ENCODE measurements at regions not wholly inside any gene's neighbourhood (a gene's known extent, or its start where the extent isn't known, plus 50 kb on each side); places are given as distances from the start of the nearest gene placed in this dataset.
"Not testable (repeated sequence)": the region's sequence is repeated elsewhere in the genome, so short reads cannot be mapped to it uniquely, and the experiment has no call there.

- no peak for DNase-seq
Measured at GRCh38 chr2:144796164-144796563, 276.2 kb upstream of the ZEB2 start.

- no peak for DNase-seq
Measured at GRCh38 chr2:144785253-144785652, 265.3 kb upstream of the ZEB2 start.

GRCh38 chr2:144780983-144781382 is 261.1 kb upstream of the ZEB2 start:
- DNase-seq, result peak; percentile 13

DNA sequence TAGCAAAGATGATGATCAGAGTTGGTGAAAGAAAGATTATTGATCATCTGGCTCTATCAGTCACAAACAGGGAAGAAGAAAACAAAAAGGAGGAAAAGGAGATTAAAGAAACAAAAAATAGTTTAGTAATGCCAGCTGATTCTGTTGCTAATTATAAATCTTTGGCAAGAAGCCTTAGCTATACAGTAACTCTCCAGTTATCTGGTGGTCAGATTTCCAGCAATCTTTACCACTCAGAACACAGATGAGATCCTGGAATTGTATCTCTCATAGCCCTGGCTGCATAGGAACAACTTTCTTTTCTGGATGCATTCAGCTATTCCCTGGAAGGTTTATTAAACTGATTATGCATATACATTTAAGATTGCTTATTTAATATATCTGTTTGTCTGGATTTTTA is 256.8 kb upstream of the ZEB2 start:
- peak; percentile 49 for DNase-seq

GRCh38 chr2:144774809-144775208 is 254.9 kb upstream of the ZEB2 start:
- DNase-seq, result no peak

DNA sequence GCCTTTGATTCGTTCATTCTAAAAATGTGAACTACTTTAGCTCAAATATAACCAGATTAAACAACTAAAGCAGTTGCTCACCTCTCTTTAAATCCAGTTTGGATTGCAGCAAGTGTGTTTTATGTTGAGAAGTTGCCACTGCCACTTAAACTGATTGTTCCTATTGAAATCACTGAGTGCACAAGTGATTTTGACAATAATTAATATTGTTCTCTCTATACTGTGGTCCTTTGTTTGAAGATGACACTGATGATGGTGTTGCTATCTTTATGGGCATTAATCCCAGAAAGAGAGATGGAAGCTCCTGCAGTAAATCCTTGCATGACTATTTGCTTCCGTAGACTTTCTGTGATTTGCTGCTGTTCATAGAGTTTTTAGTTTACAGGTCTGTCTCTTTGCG is 251.4 kb upstream of the ZEB2 start:
- no peak for DNase-seq

- DNase-seq, result no peak
Measured at GRCh38 chr2:144770616-144771230, 250.8 kb upstream of the ZEB2 start.

GRCh38 chr2:144760939-144761338 is 241.0 kb upstream of the ZEB2 start:
- not testable (repeated sequence) for DNase-seq

DNA sequence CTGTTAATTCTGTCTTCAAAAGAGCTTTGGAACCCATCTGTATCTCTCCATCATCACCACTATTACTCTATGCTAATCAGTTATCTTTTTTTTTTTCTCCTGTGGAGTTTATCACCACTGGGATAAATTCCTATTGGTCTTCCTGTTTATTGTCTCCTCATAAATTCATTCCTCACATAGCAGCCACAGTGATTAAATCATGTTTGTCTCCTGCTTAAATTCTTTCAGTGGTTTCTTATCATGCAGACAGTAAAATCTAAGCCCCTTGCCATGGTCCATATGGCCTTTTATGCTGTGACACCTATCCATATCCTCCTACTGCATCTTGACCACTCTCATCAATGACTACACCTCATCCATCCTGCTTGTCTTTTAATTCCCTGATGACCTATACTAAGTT is 239.8 kb upstream of the ZEB2 start:
- peak; percentile 8 for DNase-seq

DNA sequence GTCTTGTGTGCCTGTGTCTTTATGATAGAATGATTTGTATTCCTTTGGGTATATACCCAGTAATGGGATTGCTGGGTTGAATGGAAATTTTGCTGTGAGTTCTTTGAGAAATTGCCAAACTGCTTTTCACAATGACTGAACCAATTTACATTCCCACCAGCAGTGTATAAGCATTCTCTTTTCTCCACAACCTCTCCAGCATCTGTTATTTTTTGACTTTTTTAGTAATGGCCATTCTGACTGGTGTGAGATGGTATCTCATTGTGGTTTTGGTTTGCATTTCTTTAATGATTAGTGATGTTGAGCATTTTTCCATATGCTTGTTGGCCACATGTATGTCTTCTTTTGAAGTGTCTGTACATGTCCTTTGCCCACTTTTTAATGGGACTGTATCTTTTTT is 238.3 kb upstream of the ZEB2 start:
- peak; percentile 68 for DNase-seq

DNA sequence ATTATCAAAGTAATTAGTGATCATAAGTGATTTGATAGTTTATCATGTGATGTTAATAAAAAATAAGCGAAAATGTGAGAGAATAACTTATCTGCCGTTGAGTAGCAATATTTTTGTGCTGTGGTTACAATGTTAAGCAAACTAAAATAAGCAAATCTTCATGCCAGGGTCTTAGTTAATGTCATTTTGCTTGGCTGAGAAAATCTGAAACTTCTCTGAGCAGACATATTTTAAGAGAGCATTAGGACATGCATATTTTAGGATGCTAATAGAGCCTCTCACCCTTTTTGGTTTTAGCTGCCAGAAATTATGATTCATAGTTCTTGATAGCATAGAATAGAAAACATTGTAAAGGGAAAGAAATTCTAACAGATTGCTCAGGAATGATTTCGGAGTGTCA is 233.5 kb upstream of the ZEB2 start:
- peak; percentile 11 for DNase-seq

DNA sequence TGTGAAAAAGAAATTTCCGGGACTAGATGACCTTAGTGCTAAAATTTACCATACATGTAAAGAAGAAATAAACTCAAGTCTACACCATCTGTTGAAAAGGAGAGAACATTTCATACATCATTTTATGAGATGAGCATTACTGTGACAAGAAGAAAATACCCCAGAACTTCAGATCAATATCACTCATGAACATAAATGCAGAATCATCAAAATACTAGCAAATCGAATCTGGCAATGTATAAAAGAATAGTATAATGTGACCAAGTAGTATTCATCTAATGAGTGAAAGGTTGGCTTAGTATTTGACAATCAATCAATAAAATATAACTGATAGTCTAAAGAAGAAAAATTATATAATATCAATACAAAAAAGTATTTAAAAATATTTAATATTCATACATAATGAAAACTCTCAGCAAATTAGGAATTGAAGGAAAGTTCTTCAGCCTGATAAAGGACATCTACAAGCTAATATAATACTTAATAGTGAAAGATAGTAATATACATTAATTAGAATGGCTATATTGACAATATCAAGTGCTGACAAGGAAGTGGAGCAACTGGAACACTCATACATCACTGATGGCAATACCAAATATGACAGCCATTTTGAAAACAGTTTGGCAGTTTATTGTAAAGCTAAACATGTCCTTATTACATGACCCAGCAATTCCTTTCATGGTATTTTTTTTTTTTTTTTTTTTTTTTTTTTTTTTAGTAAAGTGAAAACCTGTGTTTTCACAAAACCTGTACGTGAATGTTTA is 231.4 kb upstream of the ZEB2 start:
- no peak for DNase-seq

DNA sequence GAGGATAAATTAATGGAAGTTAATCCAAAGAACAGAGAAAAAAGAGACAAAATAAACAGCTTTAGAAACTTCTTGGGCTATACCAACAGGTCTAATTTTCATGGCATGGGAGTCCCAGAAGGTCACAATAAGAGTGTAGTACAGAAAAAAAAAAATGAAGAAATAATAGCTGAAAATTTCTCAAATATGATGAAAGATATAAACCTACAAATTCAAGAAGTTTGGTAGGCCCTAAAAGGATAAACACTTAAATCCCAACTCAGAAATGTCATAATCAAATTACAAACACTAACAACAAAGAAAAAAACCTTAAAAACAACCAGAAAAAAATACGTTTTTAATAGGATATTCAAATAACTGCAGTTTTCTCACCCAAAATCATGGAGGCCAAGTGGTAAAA is 229.3 kb upstream of the ZEB2 start:
- DNase-seq, result no peak

GRCh38 chr2:144748443-144748842 is 228.5 kb upstream of the ZEB2 start:
- no peak for DNase-seq

DNA sequence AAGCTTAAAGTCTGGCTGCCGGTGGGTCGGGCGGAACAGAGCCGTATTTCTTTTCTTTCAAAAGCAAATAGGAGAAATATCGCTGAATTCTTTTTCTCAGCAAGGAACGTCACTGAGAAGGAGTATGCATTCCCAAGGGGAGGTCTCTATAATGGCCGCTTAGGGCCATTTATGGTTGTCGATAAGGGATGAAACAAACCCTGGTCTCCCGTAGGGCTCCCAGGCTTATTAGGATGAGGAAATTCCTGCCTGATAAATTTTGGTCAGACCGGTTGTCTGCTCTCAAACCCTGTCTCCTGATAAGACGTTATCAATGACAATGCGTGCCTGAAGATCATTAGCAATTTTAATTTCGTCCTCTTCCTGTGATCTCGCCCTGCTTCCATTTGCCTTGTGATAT is 227.7 kb upstream of the ZEB2 start:
- no peak for DNase-seq

GRCh38 chr2:144745424-144745823 is 225.5 kb upstream of the ZEB2 start:
- no peak for DNase-seq

- no peak for DNase-seq
Measured at GRCh38 chr2:144738749-144739148, 218.8 kb upstream of the ZEB2 start.

GRCh38 chr2:144730711-144731110 is 210.8 kb upstream of the ZEB2 start:
- no peak for DNase-seq

DNA sequence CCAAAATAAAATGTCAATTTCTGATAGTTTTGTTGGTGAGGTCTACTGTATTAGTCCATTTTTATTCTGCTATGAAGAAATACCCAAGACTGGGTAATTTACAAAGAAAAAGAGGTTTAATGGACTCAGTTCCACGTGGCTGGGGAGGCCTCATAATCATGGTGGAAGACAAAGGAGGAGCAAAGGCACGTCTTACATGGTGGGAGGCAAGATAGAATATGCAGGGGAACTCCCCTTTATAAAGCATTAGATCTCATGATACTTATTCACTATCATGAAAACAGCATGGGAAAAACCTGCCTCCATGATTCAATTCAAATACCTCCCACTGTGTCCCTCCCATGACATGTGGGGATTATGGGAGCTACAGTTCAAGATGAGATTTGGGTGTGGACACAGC is 204.5 kb upstream of the ZEB2 start:
- DNase-seq, result not testable (repeated sequence)

DNA sequence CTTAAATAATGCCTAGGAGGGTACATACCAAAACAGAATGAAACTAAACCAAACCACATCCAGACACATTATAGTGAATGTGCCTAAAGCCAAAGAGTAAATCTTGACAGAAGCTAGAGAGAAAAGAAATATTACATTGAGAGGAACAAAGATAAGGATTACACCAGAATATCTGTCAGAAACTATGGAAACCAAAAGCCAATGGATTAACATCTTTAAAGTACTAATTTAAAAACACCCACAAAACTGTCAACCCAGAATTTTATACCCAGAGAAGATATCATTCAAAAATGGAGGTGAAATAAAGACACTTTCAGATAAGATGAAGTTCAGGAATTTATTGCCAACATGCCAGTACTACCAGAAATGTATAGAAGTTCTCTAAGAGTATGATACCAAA is 198.5 kb upstream of the ZEB2 start:
- DNase-seq, result no peak

- DNase-seq, result no peak
Measured at GRCh38 chr2:144715992-144716391, 196.1 kb upstream of the ZEB2 start.

DNA sequence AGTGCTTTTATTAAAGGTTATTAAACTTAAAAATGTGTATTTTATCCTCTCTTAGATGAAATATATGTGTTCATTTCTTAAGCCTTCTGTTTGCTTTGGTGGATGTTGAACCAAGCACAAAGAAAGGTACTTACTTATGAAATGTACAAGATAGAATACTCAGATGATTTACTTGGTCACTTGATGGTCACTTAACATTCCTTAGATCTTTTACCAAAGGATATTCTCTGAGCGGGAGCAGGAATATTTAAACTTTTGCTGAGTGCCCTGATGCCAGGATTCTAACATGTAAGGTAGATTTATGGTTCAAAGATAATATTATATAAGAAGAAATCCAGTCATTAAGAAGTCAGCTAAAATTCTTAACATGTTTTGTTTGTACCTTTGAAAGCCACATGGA is 193.5 kb upstream of the ZEB2 start:
- DNase-seq, result no peak

DNA sequence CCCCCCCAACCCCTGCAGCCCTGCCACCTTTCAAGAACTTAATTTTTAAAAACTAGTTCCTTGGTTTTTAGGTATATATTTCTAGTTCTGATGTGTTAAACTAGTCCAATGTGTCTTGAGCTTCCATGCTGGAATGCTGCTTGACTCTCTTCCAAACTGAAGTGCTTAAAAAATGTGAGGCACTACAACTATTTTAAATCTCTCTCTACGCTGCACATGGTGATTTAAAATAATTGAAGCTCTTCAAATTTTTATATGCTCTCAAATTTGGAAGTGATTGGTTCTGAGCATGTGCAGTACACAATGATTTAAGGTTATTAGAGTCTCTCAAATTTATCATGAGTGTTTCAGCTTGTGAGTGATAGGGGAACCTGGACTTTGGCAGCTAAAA is 192.6 kb upstream of the ZEB2 start:
- peak; percentile 74 for DNase-seq

GRCh38 chr2:144711630-144712549 is 192.0 kb upstream of the ZEB2 start:
- DNase-seq, result no peak
